Left ventricle myocardium inferior (tissue), 1 donor: ENCODE measurements at regions not wholly inside any gene's neighbourhood (a gene's known extent, or its start where the extent isn't known, plus 50 kb on each side); places are given as distances from the start of the nearest gene placed in this dataset.
A peak's percentile ranks its signal among the peaks of the same experiment; 100 is the strongest.

Source experiments
- DNase-seq: peaks from one replicate; pipeline ENCODE4 v3.0.0-alpha.2; 2020
- H3K27ac ChIP-seq: fragments of 200-600 bp; replicated peaks from 2 replicates; pipeline ENCODE4 v1.8.0; 2021
- H3K27me3 ChIP-seq: fragments of 200-600 bp; 2 replicates; pipeline ENCODE4 v1.8.0; 2021; ENCODE audit warnings: low read depth
- H3K36me3 ChIP-seq: fragments of 200-600 bp; 2 replicates; pipeline ENCODE4 v1.8.0; 2021
- H3K4me1 ChIP-seq: fragments of 200-600 bp; 2 replicates; pipeline ENCODE4 v1.8.0; 2021
- H3K4me3 ChIP-seq: fragments of 200-600 bp; 2 replicates; pipeline ENCODE4 v1.8.0; 2021; ENCODE audit warnings: mild to moderate bottlenecking, moderate library complexity
- H3K9me3 ChIP-seq: fragments of 200-600 bp; replicated peaks from 2 replicates; pipeline ENCODE4 v1.8.0; 2021
- CTCF ChIP-seq: fragments of 200-600 bp; IDR thresholded peaks from 2 replicates; pipeline ENCODE4 v1.8.0; 2021; ENCODE audit warnings: antibody characterized with exemption, mild to moderate bottlenecking, borderline replicate concordance
- intact Hi-C: fragments of 100-400 bp; cut with micrococcal nuclease; formaldehyde crosslinking; loops from one replicate; pipeline ENCODE4 v1.11.0; 2022
- donor health status: DM: no; HTN: yes; CAD: no; lungs with severe emphysema.

GRCh38 chr15:31489281-31489680 is 162.6 kb downstream of the KLF13 start:
- H3K27me3 ChIP-seq, result peaks cover under 1% of the 10 kb centered on the region
- peaks cover 27% of the 10 kb centered on the region for H3K4me1 ChIP-seq
- DNase-seq, result no peak
- no peak for TF ChIP-seq CTCF
- intact Hi-C loops, result loop anchor here (5.0 to 10.0 kb wide), 2 partner anchors 54 to 287 kb away; no protein-coding TSS in a partner anchor
- no peak overlapping the region for H3K4me3 ChIP-seq
- peaks cover 26% of the 10 kb centered on the region for H3K9me3 ChIP-seq
- no peaks in the 10 kb centered on the region for H3K36me3 ChIP-seq
- H3K27ac ChIP-seq, result peak overlapping the region; percentile 20

GRCh38 chr15:31489801-31490646 is 163.4 kb downstream of the KLF13 start:
- Histone ChIP-seq H3K4me3 (no peak overlapping the region), H3K36me3 (no peaks in the 10 kb centered on the region), H3K9me3 (peaks cover 26% of the 10 kb centered on the region), H3K4me1 (peaks cover 27% of the 10 kb centered on the region), H3K27me3 (no peaks in the 10 kb centered on the region), H3K27ac (peak overlapping the region; percentile 20)
- no peak for DNase-seq
- TF ChIP-seq CTCF, result peak; percentile 93
- intact Hi-C loops, result loop anchor here (5.0 to 10.0 kb wide), 2 partner anchors 55 to 288 kb away; no protein-coding TSS in a partner anchor

- Histone ChIP-seq H3K9me3 (peaks cover 26% of the 10 kb centered on the region), H3K27me3 (no peaks in the 10 kb centered on the region), H3K36me3 (no peaks in the 10 kb centered on the region), H3K27ac (no peak overlapping the region), H3K4me3 (no peak overlapping the region), H3K4me1 (peaks cover 11% of the 10 kb centered on the region)
- intact Hi-C loops, result no loop called here
- no peak for TF ChIP-seq CTCF
- no peak for DNase-seq
Observed at GRCh38 chr15:31494786-31495185, 168.2 kb downstream of the KLF13 start.

- Histone ChIP-seq H3K36me3 (no peaks in the 10 kb centered on the region), H3K9me3 (peaks cover 26% of the 10 kb centered on the region), H3K4me1 (peaks cover 11% of the 10 kb centered on the region), H3K27me3 (no peaks in the 10 kb centered on the region), H3K27ac (no peak overlapping the region), H3K4me3 (no peak overlapping the region)
- DNase-seq, result no peak
- intact Hi-C loops, result no loop called here
- no peak for TF ChIP-seq CTCF
Observed at GRCh38 chr15:31495281-31495680, 168.6 kb downstream of the KLF13 start.

- H3K27me3 ChIP-seq, result no peaks in the 10 kb centered on the region
- TF ChIP-seq CTCF, result no peak
- H3K9me3 ChIP-seq, result peaks cover 7% of the 10 kb centered on the region
- intact Hi-C loops, result no loop called here
- no peak for DNase-seq
- peaks cover 21% of the 10 kb centered on the region for H3K4me1 ChIP-seq
- no peak overlapping the region for H3K4me3 ChIP-seq
- H3K36me3 ChIP-seq, result no peaks in the 10 kb centered on the region
- no peak overlapping the region for H3K27ac ChIP-seq
Observed at GRCh38 chr15:31497838-31498237, 171.2 kb downstream of the KLF13 start.
